ENCODE measurements at regions not wholly inside any gene's neighbourhood (a gene's known extent, or its start where the extent isn't known, plus 50 kb on each side); places are given as distances from the start of the nearest gene placed in this dataset.

- TF ChIP-seq, protein P1, sequence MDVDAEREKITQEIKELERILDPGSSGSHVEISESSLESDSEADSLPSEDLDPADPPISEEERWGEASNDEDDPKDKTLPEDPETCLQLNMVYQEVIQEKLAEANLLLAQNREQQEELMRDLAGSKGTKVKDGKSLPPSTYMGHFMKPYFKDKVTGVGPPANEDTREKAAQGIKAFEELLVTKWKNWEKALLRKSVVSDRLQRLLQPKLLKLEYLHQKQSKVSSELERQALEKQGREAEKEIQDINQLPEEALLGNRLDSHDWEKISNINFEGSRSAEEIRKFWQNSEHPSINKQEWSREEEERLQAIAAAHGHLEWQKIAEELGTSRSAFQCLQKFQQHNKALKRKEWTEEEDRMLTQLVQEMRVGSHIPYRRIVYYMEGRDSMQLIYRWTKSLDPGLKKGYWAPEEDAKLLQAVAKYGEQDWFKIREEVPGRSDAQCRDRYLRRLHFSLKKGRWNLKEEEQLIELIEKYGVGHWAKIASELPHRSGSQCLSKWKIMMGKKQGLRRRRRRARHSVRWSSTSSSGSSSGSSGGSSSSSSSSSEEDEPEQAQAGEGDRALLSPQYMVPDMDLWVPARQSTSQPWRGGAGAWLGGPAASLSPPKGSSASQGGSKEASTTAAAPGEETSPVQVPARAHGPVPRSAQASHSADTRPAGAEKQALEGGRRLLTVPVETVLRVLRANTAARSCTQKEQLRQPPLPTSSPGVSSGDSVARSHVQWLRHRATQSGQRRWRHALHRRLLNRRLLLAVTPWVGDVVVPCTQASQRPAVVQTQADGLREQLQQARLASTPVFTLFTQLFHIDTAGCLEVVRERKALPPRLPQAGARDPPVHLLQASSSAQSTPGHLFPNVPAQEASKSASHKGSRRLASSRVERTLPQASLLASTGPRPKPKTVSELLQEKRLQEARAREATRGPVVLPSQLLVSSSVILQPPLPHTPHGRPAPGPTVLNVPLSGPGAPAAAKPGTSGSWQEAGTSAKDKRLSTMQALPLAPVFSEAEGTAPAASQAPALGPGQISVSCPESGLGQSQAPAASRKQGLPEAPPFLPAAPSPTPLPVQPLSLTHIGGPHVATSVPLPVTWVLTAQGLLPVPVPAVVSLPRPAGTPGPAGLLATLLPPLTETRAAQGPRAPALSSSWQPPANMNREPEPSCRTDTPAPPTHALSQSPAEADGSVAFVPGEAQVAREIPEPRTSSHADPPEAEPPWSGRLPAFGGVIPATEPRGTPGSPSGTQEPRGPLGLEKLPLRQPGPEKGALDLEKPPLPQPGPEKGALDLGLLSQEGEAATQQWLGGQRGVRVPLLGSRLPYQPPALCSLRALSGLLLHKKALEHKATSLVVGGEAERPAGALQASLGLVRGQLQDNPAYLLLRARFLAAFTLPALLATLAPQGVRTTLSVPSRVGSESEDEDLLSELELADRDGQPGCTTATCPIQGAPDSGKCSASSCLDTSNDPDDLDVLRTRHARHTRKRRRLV (CRISPR knock-in tag; IDR thresholded peaks at IDR 0.05): no peak
- no peak for TF ChIP-seq ZNF138 (CRISPR knock-in tag; IDR thresholded peaks at IDR 0.05; ENCODE audit: low read depth)
- no peak for TF ChIP-seq ZNF543 (CRISPR knock-in tag; IDR thresholded peaks at IDR 0.05)
- no peak for TF ChIP-seq ZNF331 (CRISPR knock-in tag; IDR thresholded peaks at IDR 0.05)
Observed at GRCh38 chr4:53858744-53859143, 205.7 kb downstream of the CHIC2 start (continued).

DNA sequence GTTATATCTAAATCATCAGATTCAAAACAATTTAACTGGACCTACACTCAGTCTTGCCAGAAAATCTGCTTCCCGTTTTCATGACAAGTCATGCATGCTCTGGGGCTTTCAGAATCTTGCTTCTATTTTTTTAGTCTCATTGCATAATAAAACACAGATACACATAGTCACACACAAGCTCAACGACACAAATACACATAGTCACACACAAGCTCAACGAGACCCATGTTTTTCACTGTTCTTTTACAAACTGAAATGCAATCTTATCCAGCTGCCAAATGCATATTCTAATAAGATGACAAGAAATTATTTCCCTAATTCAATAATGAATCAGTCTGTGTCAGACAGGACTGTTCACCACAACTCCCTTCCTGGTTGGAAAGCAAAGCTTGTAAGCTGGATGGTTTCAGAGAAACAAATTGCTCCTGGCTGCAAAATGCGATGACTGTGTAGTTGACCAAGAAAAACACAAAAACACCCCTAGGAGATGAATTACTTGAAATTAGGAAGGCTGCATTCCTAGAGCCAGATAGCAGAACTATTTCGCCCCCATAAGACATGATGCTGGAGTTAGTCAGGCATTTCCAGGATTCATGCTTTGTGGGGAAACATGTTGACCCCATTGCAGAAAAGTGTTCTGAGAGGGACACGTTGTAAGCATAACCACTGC, 208.7 kb downstream of the CHIC2 start:
- H3K36me3 ChIP-seq (replicated peaks in 1 of 2; ENCODE audit: control insufficient read depth in 1 of 2, insufficient read depth in 2 of 2, low read length in 2 of 2): no peaks in the 10 kb centered on the region
- ChIA-PET CTCF (ENCODE audit: low intra/inter-chr PET ratio, low total read pairs) (no interaction called here), POLR2A (no interaction called here)
- DNase-seq (ENCODE audit: low spot score) (no peak), ATAC-seq (no peak), FAIRE-seq (no peak)
- no peak overlapping the region for H3K4me3 ChIP-seq (replicated peaks in 1 of 3; ENCODE audit: insufficient read depth in 1 of 3, low read depth in 2 of 3, low read length in 3 of 3)
- intact Hi-C loops (cut with micrococcal nuclease; ENCODE audit: unreplicated experiment): no loop called here
- H2AFZ ChIP-seq (ENCODE audit: low read length): no peak overlapping the region
- WGBS (ENCODE audit: low lambda C conversion rate): 18% methylated on average over 6 of the region's 6 CpGs
- no peak overlapping the region for H3K9ac ChIP-seq (ENCODE audit: insufficient read depth, low read depth, low read length)
- in situ Hi-C loops (cut with HindIII; ENCODE audit: extremely low pct_ligation_motif_present, low pct_unique_long_range_greater_than_20kb): no loop called here
- H3K27me3 ChIP-seq (ENCODE audit: control insufficient read depth in 1 of 2, insufficient read depth in 2 of 2, low read length in 2 of 2): no peaks in the 10 kb centered on the region
- H3K4me2 ChIP-seq (ENCODE audit: low read depth, low read length): no peak overlapping the region
- no peak overlapping the region for H3K27ac ChIP-seq (ENCODE audit: extremely low read length, insufficient read depth, low read length)
- H3K4me1 ChIP-seq (ENCODE audit: insufficient read depth, low read length): no peaks in the 10 kb centered on the region
- no TSS peak for BruUV-seq (replicated peaks)
- H3K9me3 ChIP-seq (ENCODE audit: low read length): no peaks in the 10 kb centered on the region
- no peaks in the 10 kb centered on the region for H4K20me1 ChIP-seq (ENCODE audit: insufficient read depth, low read length)
- no peaks in the 10 kb centered on the region for H3K79me2 ChIP-seq (ENCODE audit: insufficient read depth, low read length)
- TF ChIP-seq ZNF432 (CRISPR knock-in tag; IDR thresholded peaks at IDR 0.05; ENCODE audit: borderline replicate concordance) (no peak), CCDC6 (CRISPR knock-in tag; IDR thresholded peaks at IDR 0.05) (no peak), NFIC (IDR thresholded peaks at IDR 0.05; ENCODE audit: low read length) (no peak), ZNF547 (CRISPR knock-in tag; IDR thresholded peaks at IDR 0.05) (no peak), MIER3 (CRISPR knock-in tag; IDR thresholded peaks at IDR 0.05; ENCODE audit: borderline replicate concordance) (no peak), MLX (CRISPR knock-in tag; IDR thresholded peaks at IDR 0.05) (no peak), ADNP (CRISPR knock-in tag; IDR thresholded peaks at IDR 0.05) (no peak), SP140L (CRISPR knock-in tag; IDR thresholded peaks at IDR 0.05; ENCODE audit: borderline replicate concordance) (no peak), ZMAT5 (CRISPR knock-in tag; IDR thresholded peaks at IDR 0.05; ENCODE audit: borderline replicate concordance, low read depth) (no peak), ZNF75D (CRISPR knock-in tag; IDR thresholded peaks at IDR 0.05; ENCODE audit: borderline replicate concordance) (no peak), ZNF451 (CRISPR knock-in tag; IDR thresholded peaks at IDR 0.05) (no peak), ZBTB38 (CRISPR knock-in tag; IDR thresholded peaks at IDR 0.05) (no peak)
- TF ChIP-seq, protein P2, sequence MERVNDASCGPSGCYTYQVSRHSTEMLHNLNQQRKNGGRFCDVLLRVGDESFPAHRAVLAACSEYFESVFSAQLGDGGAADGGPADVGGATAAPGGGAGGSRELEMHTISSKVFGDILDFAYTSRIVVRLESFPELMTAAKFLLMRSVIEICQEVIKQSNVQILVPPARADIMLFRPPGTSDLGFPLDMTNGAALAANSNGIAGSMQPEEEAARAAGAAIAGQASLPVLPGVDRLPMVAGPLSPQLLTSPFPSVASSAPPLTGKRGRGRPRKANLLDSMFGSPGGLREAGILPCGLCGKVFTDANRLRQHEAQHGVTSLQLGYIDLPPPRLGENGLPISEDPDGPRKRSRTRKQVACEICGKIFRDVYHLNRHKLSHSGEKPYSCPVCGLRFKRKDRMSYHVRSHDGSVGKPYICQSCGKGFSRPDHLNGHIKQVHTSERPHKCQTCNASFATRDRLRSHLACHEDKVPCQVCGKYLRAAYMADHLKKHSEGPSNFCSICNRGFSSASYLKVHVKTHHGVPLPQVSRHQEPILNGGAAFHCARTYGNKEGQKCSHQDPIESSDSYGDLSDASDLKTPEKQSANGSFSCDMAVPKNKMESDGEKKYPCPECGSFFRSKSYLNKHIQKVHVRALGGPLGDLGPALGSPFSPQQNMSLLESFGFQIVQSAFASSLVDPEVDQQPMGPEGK (CRISPR knock-in tag; IDR thresholded peaks at IDR 0.05): no peak
